ENCODE measurements at regions not wholly inside any gene's neighbourhood (a gene's known extent, or its start where the extent isn't known, plus 50 kb on each side); places are given as distances from the start of the nearest gene placed in this dataset.

GRCh38 chr2:122180972-122181371 is 425.5 kb downstream of the TSN start:
- H4K20me1 ChIP-seq (ENCODE audit: insufficient read depth): no peaks in the 10 kb centered on the region
- CTCF ChIA-PET: no interaction called here
- no peak overlapping the region for H3K4me2 ChIP-seq
- H3F3A ChIP-seq (ENCODE audit: insufficient read depth, low read depth): no peaks in the 10 kb centered on the region
- intact Hi-C loops (cut with micrococcal nuclease; ENCODE audit: unreplicated experiment): no loop called here
- DNase-seq: no peak
- no peak overlapping the region for H3K27ac ChIP-seq
- TF ChIP-seq, protein P1, sequence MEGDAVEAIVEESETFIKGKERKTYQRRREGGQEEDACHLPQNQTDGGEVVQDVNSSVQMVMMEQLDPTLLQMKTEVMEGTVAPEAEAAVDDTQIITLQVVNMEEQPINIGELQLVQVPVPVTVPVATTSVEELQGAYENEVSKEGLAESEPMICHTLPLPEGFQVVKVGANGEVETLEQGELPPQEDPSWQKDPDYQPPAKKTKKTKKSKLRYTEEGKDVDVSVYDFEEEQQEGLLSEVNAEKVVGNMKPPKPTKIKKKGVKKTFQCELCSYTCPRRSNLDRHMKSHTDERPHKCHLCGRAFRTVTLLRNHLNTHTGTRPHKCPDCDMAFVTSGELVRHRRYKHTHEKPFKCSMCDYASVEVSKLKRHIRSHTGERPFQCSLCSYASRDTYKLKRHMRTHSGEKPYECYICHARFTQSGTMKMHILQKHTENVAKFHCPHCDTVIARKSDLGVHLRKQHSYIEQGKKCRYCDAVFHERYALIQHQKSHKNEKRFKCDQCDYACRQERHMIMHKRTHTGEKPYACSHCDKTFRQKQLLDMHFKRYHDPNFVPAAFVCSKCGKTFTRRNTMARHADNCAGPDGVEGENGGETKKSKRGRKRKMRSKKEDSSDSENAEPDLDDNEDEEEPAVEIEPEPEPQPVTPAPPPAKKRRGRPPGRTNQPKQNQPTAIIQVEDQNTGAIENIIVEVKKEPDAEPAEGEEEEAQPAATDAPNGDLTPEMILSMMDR (conservative IDR thresholded peaks at IDR 0.05): no peak
- no peak for TF ChIP-seq EZH2 (IDR thresholded peaks at IDR 0.05; ENCODE audit: low read depth)
- no peaks in the 10 kb centered on the region for H3K79me2 ChIP-seq (ENCODE audit: low read depth)
- H3K36me3 ChIP-seq (ENCODE audit: low read depth): no peaks in the 10 kb centered on the region
- no peaks in the 10 kb centered on the region for H3K9me3 ChIP-seq (ENCODE audit: insufficient read depth, low read depth)
- POLR2A ChIA-PET (ENCODE audit: unreplicated experiment): no interaction called here
- no peak overlapping the region for H3K4me3 ChIP-seq
- H3K9me2 ChIP-seq (ENCODE audit: insufficient read depth): no peaks in the 10 kb centered on the region
- no peaks in the 10 kb centered on the region for H3K4me1 ChIP-seq (replicated peaks; ENCODE audit: insufficient read depth)
- H3K27me3 ChIP-seq (ENCODE audit: insufficient read depth, low read depth): peaks cover 13% of the 10 kb centered on the region; the same call in 1 of the 2 replicates
- H2AFZ ChIP-seq: no peak overlapping the region
- BruUV-seq (replicated peaks): no TSS peak

- Histone ChIP-seq H3K27ac (no peak overlapping the region), H3K4me2 (no peak overlapping the region), H3K79me2 (ENCODE audit: low read depth) (no peaks in the 10 kb centered on the region), H2AFZ (no peak overlapping the region), H3K4me3 (no peak overlapping the region), H3K9me3 (ENCODE audit: insufficient read depth, low read depth) (no peaks in the 10 kb centered on the region), H3K36me3 (ENCODE audit: low read depth) (no peaks in the 10 kb centered on the region), H3F3A (ENCODE audit: insufficient read depth, low read depth) (no peaks in the 10 kb centered on the region), H3K4me1 (replicated peaks; ENCODE audit: insufficient read depth) (no peaks in the 10 kb centered on the region), H4K20me1 (ENCODE audit: insufficient read depth) (no peaks in the 10 kb centered on the region), H3K27me3 (ENCODE audit: insufficient read depth, low read depth) (peaks cover 26% of the 10 kb centered on the region), H3K9me2 (ENCODE audit: insufficient read depth) (no peaks in the 10 kb centered on the region)
- no peak for TF ChIP-seq EZH2 (IDR thresholded peaks at IDR 0.05; ENCODE audit: low read depth)
- TF ChIP-seq, protein P1 (conservative IDR thresholded peaks at IDR 0.05): no peak
- no peak for DNase-seq
- intact Hi-C loops (cut with micrococcal nuclease; ENCODE audit: unreplicated experiment): no loop called here
- CTCF ChIA-PET: no interaction called here
- BruUV-seq (replicated peaks): no TSS peak
- POLR2A ChIA-PET (ENCODE audit: unreplicated experiment): no interaction called here
Observed at GRCh38 chr2:122182616-122183355, 427.3 kb downstream of the TSN start.

DNA sequence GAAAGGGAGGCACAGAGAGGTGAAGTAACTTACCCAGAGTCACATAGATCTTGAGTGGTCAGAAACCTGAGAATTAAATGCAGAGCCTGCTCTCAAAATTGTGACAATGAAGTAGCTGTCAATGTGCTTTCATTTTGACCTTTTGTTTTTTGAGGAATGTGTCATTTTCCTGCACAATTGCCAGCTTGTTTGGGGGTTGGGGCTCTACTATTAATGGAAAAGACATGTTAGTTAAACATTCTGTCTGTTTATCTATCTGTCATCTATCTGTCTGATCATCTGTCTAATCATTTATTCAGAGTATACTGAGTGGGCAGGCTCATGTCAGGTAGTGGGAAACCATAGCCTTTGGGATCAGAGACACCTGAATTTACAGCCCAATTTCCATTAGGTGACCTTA is 428.4 kb downstream of the TSN start:
- BruUV-seq (replicated peaks): no TSS peak
- POLR2A ChIA-PET (ENCODE audit: unreplicated experiment): interaction anchor here (0.7 kb wide), 1 partner anchor 701 kb away, joined by 4 read pairs; no protein-coding TSS in a partner anchor
- Histone ChIP-seq H3K4me1 (replicated peaks; ENCODE audit: insufficient read depth) (no peaks in the 10 kb centered on the region), H3K9me3 (ENCODE audit: insufficient read depth, low read depth) (no peaks in the 10 kb centered on the region), H3K36me3 (ENCODE audit: low read depth) (no peaks in the 10 kb centered on the region), H4K20me1 (ENCODE audit: insufficient read depth) (no peaks in the 10 kb centered on the region), H3F3A (ENCODE audit: insufficient read depth, low read depth) (no peaks in the 10 kb centered on the region), H2AFZ (no peak overlapping the region), H3K27me3 (ENCODE audit: insufficient read depth, low read depth) (peaks cover 37% of the 10 kb centered on the region), H3K27ac (no peak overlapping the region), H3K79me2 (ENCODE audit: low read depth) (no peaks in the 10 kb centered on the region), H3K9me2 (ENCODE audit: insufficient read depth) (no peaks in the 10 kb centered on the region), H3K4me2 (no peak overlapping the region), H3K4me3 (no peak overlapping the region)
- intact Hi-C loops (cut with micrococcal nuclease; ENCODE audit: unreplicated experiment): no loop called here
- no peak for TF ChIP-seq EZH2 (IDR thresholded peaks at IDR 0.05; ENCODE audit: low read depth)
- TF ChIP-seq, protein P1 (conservative IDR thresholded peaks at IDR 0.05): no peak
- DNase-seq: no peak
- CTCF ChIA-PET: no interaction called here

Data from PC-9 (cell line).